ENCODE measurements at regions not wholly inside any gene's neighbourhood (a gene's known extent, or its start where the extent isn't known, plus 50 kb on each side); places are given as distances from the start of the nearest gene placed in this dataset.
"Not testable (repeated sequence)": the region's sequence is repeated elsewhere in the genome, so short reads cannot be mapped to it uniquely, and the experiment has no call there.

GRCh38 chr14:104406831-104407230 is 172.7 kb upstream of the C14orf180 start:
- no peaks in the 10 kb centered on the region for H3K36me3 ChIP-seq (ENCODE audit: low read depth)
- ATAC-seq (no peak), DNase-seq (no peak)
- no peaks in the 10 kb centered on the region for H3K9me3 ChIP-seq
- no peaks in the 10 kb centered on the region for H3K4me1 ChIP-seq (ENCODE audit: low read depth)
- intact Hi-C loops (cut with DNase I, micrococcal nuclease) = no loop called here
- TF ChIP-seq, protein P1, sequence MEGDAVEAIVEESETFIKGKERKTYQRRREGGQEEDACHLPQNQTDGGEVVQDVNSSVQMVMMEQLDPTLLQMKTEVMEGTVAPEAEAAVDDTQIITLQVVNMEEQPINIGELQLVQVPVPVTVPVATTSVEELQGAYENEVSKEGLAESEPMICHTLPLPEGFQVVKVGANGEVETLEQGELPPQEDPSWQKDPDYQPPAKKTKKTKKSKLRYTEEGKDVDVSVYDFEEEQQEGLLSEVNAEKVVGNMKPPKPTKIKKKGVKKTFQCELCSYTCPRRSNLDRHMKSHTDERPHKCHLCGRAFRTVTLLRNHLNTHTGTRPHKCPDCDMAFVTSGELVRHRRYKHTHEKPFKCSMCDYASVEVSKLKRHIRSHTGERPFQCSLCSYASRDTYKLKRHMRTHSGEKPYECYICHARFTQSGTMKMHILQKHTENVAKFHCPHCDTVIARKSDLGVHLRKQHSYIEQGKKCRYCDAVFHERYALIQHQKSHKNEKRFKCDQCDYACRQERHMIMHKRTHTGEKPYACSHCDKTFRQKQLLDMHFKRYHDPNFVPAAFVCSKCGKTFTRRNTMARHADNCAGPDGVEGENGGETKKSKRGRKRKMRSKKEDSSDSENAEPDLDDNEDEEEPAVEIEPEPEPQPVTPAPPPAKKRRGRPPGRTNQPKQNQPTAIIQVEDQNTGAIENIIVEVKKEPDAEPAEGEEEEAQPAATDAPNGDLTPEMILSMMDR (IDR thresholded peaks at IDR 0.05) = no peak
- no peak overlapping the region for H3K4me3 ChIP-seq

- TF ChIP-seq, protein P1 (IDR thresholded peaks at IDR 0.05) = no peak
- no peaks in the 10 kb centered on the region for H3K36me3 ChIP-seq (ENCODE audit: low read depth)
- DNase-seq (no peak), ATAC-seq (no peak)
- H3K9me3 ChIP-seq = no peaks in the 10 kb centered on the region
- H3K4me1 ChIP-seq (ENCODE audit: low read depth) = no peaks in the 10 kb centered on the region
- H3K4me3 ChIP-seq = no peak overlapping the region
- intact Hi-C loops (cut with DNase I, micrococcal nuclease) = no loop called here
Measured at GRCh38 chr14:104416383-104416782, 163.2 kb upstream of the C14orf180 start.

DNA sequence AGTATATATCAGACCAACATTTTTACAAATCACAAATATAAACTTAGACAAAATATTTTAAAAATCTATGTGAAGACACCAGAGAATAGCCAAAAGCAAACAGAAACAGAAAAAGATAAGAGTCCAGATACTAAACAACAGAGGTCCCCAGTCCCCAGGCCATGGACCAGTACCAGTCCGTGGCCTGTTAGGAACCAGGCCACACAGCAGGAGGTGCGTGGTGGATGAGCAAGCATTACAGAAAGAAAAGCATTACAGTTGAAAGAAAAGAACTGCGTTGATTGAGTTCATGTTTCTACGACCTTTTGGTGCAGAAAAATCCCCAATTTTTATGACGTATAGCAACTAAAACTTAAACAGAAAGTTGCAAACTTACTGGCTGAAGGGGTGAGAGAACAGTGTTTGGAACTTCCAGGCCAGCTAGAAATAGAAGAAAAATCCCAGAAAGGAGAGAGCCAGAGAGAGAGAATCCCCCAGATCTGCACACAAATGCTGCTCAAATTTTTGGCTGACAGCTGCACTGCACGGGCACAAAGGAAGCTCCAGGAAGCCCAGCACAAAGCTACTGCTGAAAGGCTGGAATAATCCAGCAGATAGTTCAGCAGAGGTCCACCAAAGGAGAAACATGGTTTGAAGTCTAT is 159.6 kb upstream of the C14orf180 start:
- intact Hi-C loops (cut with DNase I, micrococcal nuclease) = no loop called here
- H3K36me3 ChIP-seq (ENCODE audit: low read depth) = no peaks in the 10 kb centered on the region
- DNase-seq (no peak), ATAC-seq (no peak)
- no peaks in the 10 kb centered on the region for H3K9me3 ChIP-seq
- TF ChIP-seq, protein P1 (IDR thresholded peaks at IDR 0.05) = no peak
- H3K4me1 ChIP-seq (ENCODE audit: low read depth) = no peaks in the 10 kb centered on the region
- no peak overlapping the region for H3K4me3 ChIP-seq

DNA sequence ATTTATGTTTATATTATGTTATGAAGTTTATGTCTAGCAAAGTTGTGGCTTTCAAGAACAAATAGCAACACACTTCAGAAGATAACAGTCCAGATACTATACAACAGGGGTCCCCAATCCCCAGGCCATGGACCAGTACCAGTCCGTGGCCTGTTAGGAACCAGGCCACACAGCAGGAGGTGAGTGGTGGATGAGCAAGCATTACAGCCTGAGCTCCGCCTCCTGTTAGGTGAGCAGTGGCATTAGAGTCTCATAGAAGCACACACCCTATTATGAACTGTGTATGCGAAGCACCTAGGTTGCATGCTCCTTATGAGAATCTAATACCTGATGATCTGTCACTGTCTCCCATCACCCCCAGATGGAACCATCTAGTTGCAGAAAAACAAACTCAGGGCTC is 159.0 kb upstream of the C14orf180 start:
- DNase-seq; H3K4me3 ChIP-seq; ATAC-seq; H3K9me3 ChIP-seq; H3K4me1 ChIP-seq (ENCODE audit: low read depth); intact Hi-C loops (cut with DNase I, micrococcal nuclease); H3K36me3 ChIP-seq (ENCODE audit: low read depth): not testable (repeated sequence)

DNA sequence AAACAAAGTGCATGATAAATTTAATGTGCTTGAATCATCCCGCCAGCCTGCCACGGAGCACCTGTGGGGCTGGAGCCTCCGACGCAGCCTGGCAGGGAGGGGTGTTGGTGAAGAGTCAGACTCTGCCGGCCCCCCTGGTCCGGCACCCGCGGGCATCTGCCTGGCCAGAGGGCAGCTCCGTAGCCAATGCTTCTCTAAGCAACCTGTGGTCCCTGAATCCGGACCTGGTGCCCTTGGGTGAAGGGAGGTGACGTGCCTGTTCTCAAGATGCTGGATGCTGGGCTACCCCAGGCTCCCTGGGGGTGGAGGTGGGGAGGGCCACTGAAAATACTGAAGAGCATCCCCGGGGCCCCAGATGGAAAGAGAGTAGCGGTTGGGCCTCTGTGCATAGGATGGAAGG is 158.6 kb upstream of the C14orf180 start:
- TF ChIP-seq, protein P1 (IDR thresholded peaks at IDR 0.05) = no peak
- H3K9me3 ChIP-seq = no peaks in the 10 kb centered on the region
- intact Hi-C loops (cut with DNase I, micrococcal nuclease) = no loop called here
- no peaks in the 10 kb centered on the region for H3K4me1 ChIP-seq (ENCODE audit: low read depth)
- ATAC-seq (no peak), DNase-seq (no peak)
- no peak overlapping the region for H3K4me3 ChIP-seq
- no peaks in the 10 kb centered on the region for H3K36me3 ChIP-seq (ENCODE audit: low read depth)

GRCh38 chr14:104421401-104421821 is 158.2 kb upstream of the C14orf180 start:
- H3K36me3 ChIP-seq (ENCODE audit: low read depth) = no peaks in the 10 kb centered on the region
- H3K9me3 ChIP-seq = no peaks in the 10 kb centered on the region
- ATAC-seq = no peak
- TF ChIP-seq, protein P1 (IDR thresholded peaks at IDR 0.05) = no peak
- H3K4me3 ChIP-seq = no peak overlapping the region
- intact Hi-C loops (cut with DNase I, micrococcal nuclease) = no loop called here
- DNase-seq = no peak
- no peaks in the 10 kb centered on the region for H3K4me1 ChIP-seq (ENCODE audit: low read depth)

Measured in mucosa of descending colon (tissue), 3 donors.